ENCODE measurements at regions not wholly inside any gene's neighbourhood (a gene's known extent, or its start where the extent isn't known, plus 50 kb on each side); places are given as distances from the start of the nearest gene placed in this dataset.

DNA sequence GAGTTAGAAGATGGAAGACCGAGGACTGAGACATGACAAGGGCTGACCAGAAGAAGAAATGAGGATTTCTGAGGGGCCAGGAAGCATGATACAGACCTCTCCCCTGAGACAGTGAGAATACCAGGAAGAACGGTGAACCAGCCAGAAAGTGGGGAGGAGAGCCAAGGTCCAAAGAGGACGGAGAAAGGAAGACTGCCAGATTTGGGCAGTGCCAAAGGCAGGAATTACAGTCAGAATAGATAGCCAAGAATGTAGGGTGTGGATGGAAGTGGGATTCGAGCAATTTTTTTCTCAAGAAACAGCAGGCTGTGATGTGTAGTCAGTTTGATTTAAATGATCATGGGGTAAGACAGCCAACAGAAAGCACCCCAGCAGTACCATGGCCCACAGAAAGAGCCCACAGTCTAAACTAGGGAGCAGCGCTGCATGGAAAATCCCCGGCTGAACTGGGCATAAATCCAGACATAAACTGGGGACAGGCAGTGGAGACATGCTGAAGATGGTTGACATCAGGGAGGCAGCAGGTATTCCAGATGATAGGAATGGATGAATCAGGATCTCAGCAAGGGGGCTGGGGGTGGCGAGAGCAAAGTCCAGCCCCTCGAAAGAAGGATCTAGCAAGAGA lies 67.3 kb upstream of the BARX2 start:
- WGBS, 2 experiments (ENCODE audit: extremely low coverage in 2 of 2, insufficient read length in 1 of 2) = 62% methylated on average over 4 of the region's 8 CpGs; no CpG with 5 or more reads in 1 of the 2 experiments
- ATAC-seq (ENCODE audit: low read depth) = no peak

More for the DNA sequence above, 67.3 kb upstream of the BARX2 start:
- no peak for DNase-seq
- H3K9me1 ChIP-seq (ENCODE audit: insufficient read depth, low read length) = no peaks in the 10 kb centered on the region
- no peak overlapping the region for H3K9ac ChIP-seq (ENCODE audit: low read depth, low read length)
- H2AFZ ChIP-seq (replicated peaks; ENCODE audit: low read length, poor library complexity) = no peak overlapping the region
- no peak overlapping the region for H2AK9ac ChIP-seq (replicated peaks; ENCODE audit: low read depth, low read length, poor library complexity)
- no peak overlapping the region for H3K14ac ChIP-seq (replicated peaks; ENCODE audit: low read depth, low read length)
- no peaks in the 10 kb centered on the region for H3K9me3 ChIP-seq (ENCODE audit: control insufficient read depth, insufficient read depth, low read length)
- no peak overlapping the region for H4K5ac ChIP-seq (ENCODE audit: low read depth, low read length)
- no peaks in the 10 kb centered on the region for H4K20me1 ChIP-seq (ENCODE audit: insufficient read depth, low read length)
- in situ Hi-C loops (cut with MboI; ENCODE audit: low sequenced_read_pairs) = no loop called here
- no peak for TF ChIP-seq MXI1 (IDR thresholded peaks at IDR 0.05; ENCODE audit: borderline replicate concordance, low read depth, low read length)
- no peak for TF ChIP-seq BHLHE40 (IDR thresholded peaks at IDR 0.05; ENCODE audit: low read depth, low read length)
- TF ChIP-seq NFE2L2 (IDR thresholded peaks at IDR 0.05; ENCODE audit: low read depth, low read length) = no peak
- TF ChIP-seq RAD21 (IDR thresholded peaks at IDR 0.05; ENCODE audit: low read length) = no peak
- TF ChIP-seq, protein P1, sequence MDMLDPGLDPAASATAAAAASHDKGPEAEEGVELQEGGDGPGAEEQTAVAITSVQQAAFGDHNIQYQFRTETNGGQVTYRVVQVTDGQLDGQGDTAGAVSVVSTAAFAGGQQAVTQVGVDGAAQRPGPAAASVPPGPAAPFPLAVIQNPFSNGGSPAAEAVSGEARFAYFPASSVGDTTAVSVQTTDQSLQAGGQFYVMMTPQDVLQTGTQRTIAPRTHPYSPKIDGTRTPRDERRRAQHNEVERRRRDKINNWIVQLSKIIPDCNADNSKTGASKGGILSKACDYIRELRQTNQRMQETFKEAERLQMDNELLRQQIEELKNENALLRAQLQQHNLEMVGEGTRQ (IDR thresholded peaks at IDR 0.05; ENCODE audit: low read depth, low read length) = no peak
- no peak overlapping the region for H3K4me3 ChIP-seq (ENCODE audit: insufficient read depth, low read depth, low read length)
- H2BK5ac ChIP-seq (ENCODE audit: low read depth, low read length, poor library complexity, severe bottlenecking) = no peak overlapping the region
- H3K18ac ChIP-seq (ENCODE audit: low read depth, low read length) = no peak overlapping the region
- no peaks in the 10 kb centered on the region for H3K36me3 ChIP-seq (ENCODE audit: control insufficient read depth, insufficient read depth, low read length)
- CTCF ChIA-PET = no interaction called here
- H2AK5ac ChIP-seq (ENCODE audit: low read depth, low read length) = no peak overlapping the region
- H2BK15ac ChIP-seq (ENCODE audit: low read depth, low read length) = no peak overlapping the region
- H3K79me1 ChIP-seq (ENCODE audit: low read depth in 1 of 2, low read length in 2 of 2) = no peaks in the 10 kb centered on the region
- H4K91ac ChIP-seq (ENCODE audit: insufficient read depth, low read depth, low read length) = no peak overlapping the region
- dilution Hi-C loops (cut with HindIII; ENCODE audit: low sequenced_read_pairs, unreplicated experiment) = no loop called here
- H4K8ac ChIP-seq (ENCODE audit: low read depth in 2 of 2, low read length in 2 of 2) = no peak overlapping the region
- POLR2A ChIA-PET (ENCODE audit: unreplicated experiment) = no interaction called here
- no peak overlapping the region for H3K4me2 ChIP-seq (ENCODE audit: low read depth, low read length)
- no peaks in the 10 kb centered on the region for H3K27me3 ChIP-seq (ENCODE audit: control insufficient read depth, insufficient read depth, low read length)
- no peak overlapping the region for H3K27ac ChIP-seq (ENCODE audit: insufficient read depth, low read length)
- intact Hi-C loops (cut with micrococcal nuclease) = no loop called here
- H3K4me1 ChIP-seq (ENCODE audit: control insufficient read depth, insufficient read depth, low read length) = no peaks in the 10 kb centered on the region
- no peak overlapping the region for H3K4ac ChIP-seq (ENCODE audit: low read depth, low read length)
- BruUV-seq (replicated peaks) = no TSS peak
- no peak overlapping the region for H3K56ac ChIP-seq (ENCODE audit: extremely low read depth, insufficient read depth, low read length)
- H2BK20ac ChIP-seq (ENCODE audit: low read depth, low read length) = no peak overlapping the region
- no peak overlapping the region for H2BK120ac ChIP-seq (ENCODE audit: low read depth, low read length)
- H3K23ac ChIP-seq (ENCODE audit: low read depth, low read length) = no peak overlapping the region
